Fibroblast of skin of back (primary cell): ENCODE measurements at regions not wholly inside any gene's neighbourhood (a gene's known extent, or its start where the extent isn't known, plus 50 kb on each side); places are given as distances from the start of the nearest gene placed in this dataset.
A peak's percentile ranks its signal among the peaks of the same experiment; 100 is the strongest.

ENCODE experiments used
- DNase-seq: peaks from one replicate; pipeline ENCODE4 v3.0.0-alpha.2; 2013

GRCh38 chr11:62026739-62027370 is 59.4 kb upstream of the FTH1 start:
- DNase-seq = no peak

GRCh38 chr11:62025487-62026105 is 58.2 kb upstream of the FTH1 start:
- peak; percentile 65 for DNase-seq

GRCh38 chr11:62024936-62025486 is 57.6 kb upstream of the FTH1 start:
- no peak for DNase-seq

- DNase-seq = no peak
Measured at GRCh38 chr11:62022211-62022610, 54.8 kb upstream of the FTH1 start.

GRCh38 chr11:62020661-62021060 is 53.2 kb upstream of the FTH1 start:
- no peak for DNase-seq

- no peak for DNase-seq
Measured at GRCh38 chr11:62018981-62019664, 51.7 kb upstream of the FTH1 start.

GRCh38 chr11:62017878-62018655 is 50.6 kb upstream of the FTH1 start:
- DNase-seq = no peak
